GM20431 (cell line): ENCODE measurements at regions not wholly inside any gene's neighbourhood (a gene's known extent, or its start where the extent isn't known, plus 50 kb on each side); places are given as distances from the start of the nearest gene placed in this dataset.
"Not testable (repeated sequence)": the region's sequence is repeated elsewhere in the genome, so short reads cannot be mapped to it uniquely, and the experiment has no call there.

Experiments
- in situ Hi-C: fragments of 300-500 bp; cut with MseI, MboI; formaldehyde crosslinking; loops from one replicate; pipeline ENCODE4 v1.15.0; 2020; ENCODE audit warnings: low sequenced_read_pairs; ENCODE audit not compliant: unreplicated experiment

- in situ Hi-C loops, result no loop called here
Measured at GRCh38 chr6:82506526-82506925, 142.9 kb downstream of the TPBG start.

GRCh38 chr6:82507112-82507511 lies 143.5 kb downstream of the TPBG start:
- in situ Hi-C loops, result no loop called here

GRCh38 chr6:82511546-82511945 lies 147.9 kb downstream of the TPBG start:
- in situ Hi-C loops, result no loop called here

- in situ Hi-C loops, result not testable (repeated sequence)
Measured at GRCh38 chr6:82517896-82518295, 154.3 kb downstream of the TPBG start.

GRCh38 chr6:82521369-82521768 lies 157.8 kb downstream of the TPBG start:
- in situ Hi-C loops, result no loop called here

GRCh38 chr6:82521861-82522260 lies 158.2 kb downstream of the TPBG start:
- in situ Hi-C loops, result no loop called here

- in situ Hi-C loops, result no loop called here
Measured at GRCh38 chr6:82524031-82524430, 160.4 kb downstream of the TPBG start.

- in situ Hi-C loops, result no loop called here
Measured at GRCh38 chr6:82525775-82526495, 162.3 kb downstream of the TPBG start.

- in situ Hi-C loops, result not testable (repeated sequence)
Measured at GRCh38 chr6:82529960-82530460, 166.4 kb downstream of the TPBG start.

- in situ Hi-C loops, result no loop called here
Measured at GRCh38 chr6:82534876-82535275, 171.3 kb downstream of the TPBG start.

- in situ Hi-C loops, result not testable (repeated sequence)
Measured at GRCh38 chr6:82549480-82549879, 185.9 kb downstream of the TPBG start.

- in situ Hi-C loops, result not testable (repeated sequence)
Measured at GRCh38 chr6:82551311-82551710, 187.7 kb downstream of the TPBG start.

GRCh38 chr6:82551831-82552230 lies 188.2 kb downstream of the TPBG start:
- in situ Hi-C loops, result no loop called here

GRCh38 chr6:82553863-82554531 lies 190.4 kb downstream of the TPBG start:
- in situ Hi-C loops, result no loop called here

- in situ Hi-C loops, result no loop called here
Measured at GRCh38 chr6:82554666-82555065, 191.0 kb downstream of the TPBG start.

GRCh38 chr6:82555801-82556200 lies 192.2 kb downstream of the TPBG start:
- in situ Hi-C loops, result no loop called here

- in situ Hi-C loops, result not testable (repeated sequence)
Measured at GRCh38 chr6:82558531-82558930, 194.9 kb downstream of the TPBG start.

- in situ Hi-C loops, result no loop called here
Measured at GRCh38 chr6:82567621-82568020, 204.0 kb downstream of the TPBG start.

- in situ Hi-C loops, result no loop called here
Measured at GRCh38 chr6:82568290-82568993, 204.8 kb downstream of the TPBG start.

GRCh38 chr6:82569022-82569421 lies 205.4 kb downstream of the TPBG start:
- in situ Hi-C loops, result no loop called here

GRCh38 chr6:82570083-82570482 lies 206.5 kb downstream of the TPBG start:
- in situ Hi-C loops, result no loop called here
